HG03457 (cell line): ENCODE measurements at regions not wholly inside any gene's neighbourhood (a gene's known extent, or its start where the extent isn't known, plus 50 kb on each side); places are given as distances from the start of the nearest gene placed in this dataset.

Experiments used
- ATAC-seq: cut with Tn5 transposase; IDR thresholded peaks from one replicate; pipeline ENCODE4 v1.9.1; 2021; ENCODE audit warnings: moderate number of reproducible peaks; ENCODE audit not compliant: unreplicated experiment

GRCh38 chr2:8461341-8461740 lies 220.5 kb upstream of the ID2 start:
- ATAC-seq = no peak

GRCh38 chr2:8462280-8462679 lies 219.6 kb upstream of the ID2 start:
- no peak for ATAC-seq

- ATAC-seq = no peak
Measured at GRCh38 chr2:8462899-8463648, 218.8 kb upstream of the ID2 start.

GRCh38 chr2:8465560-8465959 lies 216.3 kb upstream of the ID2 start:
- no peak for ATAC-seq

GRCh38 chr2:8469709-8470493 lies 212.0 kb upstream of the ID2 start:
- no peak for ATAC-seq

GRCh38 chr2:8472545-8473323 lies 209.1 kb upstream of the ID2 start:
- peak; percentile 35 for ATAC-seq

- ATAC-seq = peak; percentile 29
Measured at GRCh38 chr2:8475349-8476031, 206.4 kb upstream of the ID2 start.

- ATAC-seq = peak; percentile 38
Measured at GRCh38 chr2:8477552-8478470, 204.0 kb upstream of the ID2 start.

- no peak for ATAC-seq
Measured at GRCh38 chr2:8478471-8478793, 203.4 kb upstream of the ID2 start.

- no peak for ATAC-seq
Measured at GRCh38 chr2:8479298-8479697, 202.6 kb upstream of the ID2 start.

- no peak for ATAC-seq
Measured at GRCh38 chr2:8480915-8481314, 200.9 kb upstream of the ID2 start.

GRCh38 chr2:8481463-8482009 lies 200.3 kb upstream of the ID2 start:
- peak; percentile 35 for ATAC-seq

- no peak for ATAC-seq
Measured at GRCh38 chr2:8482432-8482831, 199.4 kb upstream of the ID2 start.

GRCh38 chr2:8484502-8485283 lies 197.2 kb upstream of the ID2 start:
- ATAC-seq = no peak

- no peak for ATAC-seq
Measured at GRCh38 chr2:8485736-8486135, 196.1 kb upstream of the ID2 start.

GRCh38 chr2:8486141-8486540 lies 195.7 kb upstream of the ID2 start:
- ATAC-seq = no peak

- ATAC-seq = peak; percentile 12
Measured at GRCh38 chr2:8487461-8487932, 194.4 kb upstream of the ID2 start.

- peak; percentile 88 for ATAC-seq
Measured at GRCh38 chr2:8488001-8488738, 193.7 kb upstream of the ID2 start.
